Colonic mucosa (tissue), 4 donors: ENCODE measurements at regions not wholly inside any gene's neighbourhood (a gene's known extent, or its start where the extent isn't known, plus 50 kb on each side); places are given as distances from the start of the nearest gene placed in this dataset.

Experiments used
- DNase-seq: peaks from one replicate; pipeline ENCODE4 v3.0.0-alpha.2; 2020
- H3K27ac ChIP-seq: fragments of 200-600 bp; one replicate; pipeline ENCODE4 v1.8.0; 2021
- H3K27me3 ChIP-seq: fragments of 200-600 bp; one replicate; pipeline ENCODE4 v1.8.0; 2021
- H3K36me3 ChIP-seq: fragments of 200-600 bp; one replicate; pipeline ENCODE4 v1.8.0; 2021
- H3K4me1 ChIP-seq: fragments of 200-600 bp; one replicate; pipeline ENCODE4 v1.8.0; 2021; ENCODE audit warnings: mild to moderate bottlenecking
- H3K4me3 ChIP-seq: fragments of 200-600 bp; one replicate; pipeline ENCODE4 v1.8.0; 2021
- H3K9ac ChIP-seq, 2 donors: one replicate each; pipeline ENCODE4 v1.7.0; 2013; ENCODE audit warnings: control low read depth in 2 of 2, low read depth in 2 of 2, low read length in 2 of 2
- H3K9me3 ChIP-seq: fragments of 200-600 bp; one replicate; pipeline ENCODE4 v1.8.0; 2021
- CTCF ChIP-seq: fragments of 200-600 bp; IDR thresholded peaks from one replicate; pipeline ENCODE4 v1.8.0; 2022; ENCODE audit warnings: antibody characterized with exemption, mild to moderate bottlenecking
- intact Hi-C: fragments of 100-400 bp; cut with DNase I; formaldehyde crosslinking; loops from one replicate; pipeline ENCODE4 v1.14.1; 2022
- donor health status: healthy.
- donor health status: DM: no; HTN: no; CAD: no.
- donor health status: DM: no; HTN: no; CAD: no.

GRCh38 chr5:111999286-111999685, 242.3 kb upstream of the NREP start:
- no peak overlapping the region for H3K9ac ChIP-seq
- no peaks in the 10 kb centered on the region for H3K4me1 ChIP-seq
- DNase-seq = no peak
- TF ChIP-seq CTCF = no peak
- H3K9me3 ChIP-seq = no peaks in the 10 kb centered on the region
- intact Hi-C loops = no loop called here
- H3K36me3 ChIP-seq = no peaks in the 10 kb centered on the region
- H3K27me3 ChIP-seq = no peaks in the 10 kb centered on the region
- no peak overlapping the region for H3K4me3 ChIP-seq
- no peak overlapping the region for H3K27ac ChIP-seq

GRCh38 chr5:111998871-111999270, 241.9 kb upstream of the NREP start:
- intact Hi-C loops = no loop called here
- Histone ChIP-seq H3K36me3 (no peaks in the 10 kb centered on the region), H3K9ac (no peak overlapping the region), H3K4me1 (no peaks in the 10 kb centered on the region), H3K27ac (no peak overlapping the region), H3K9me3 (no peaks in the 10 kb centered on the region), H3K27me3 (no peaks in the 10 kb centered on the region), H3K4me3 (no peak overlapping the region)
- no peak for TF ChIP-seq CTCF
- no peak for DNase-seq

- Histone ChIP-seq H3K4me1 (no peaks in the 10 kb centered on the region), H3K27ac (no peak overlapping the region), H3K9ac (no peak overlapping the region), H3K36me3 (no peaks in the 10 kb centered on the region), H3K9me3 (no peaks in the 10 kb centered on the region), H3K27me3 (no peaks in the 10 kb centered on the region), H3K4me3 (no peak overlapping the region)
- DNase-seq = no peak
- no peak for TF ChIP-seq CTCF
- intact Hi-C loops = no loop called here
Measured at GRCh38 chr5:111997711-111998110, 240.7 kb upstream of the NREP start.

- no peaks in the 10 kb centered on the region for H3K36me3 ChIP-seq
- no peaks in the 10 kb centered on the region for H3K9me3 ChIP-seq
- no peak overlapping the region for H3K27ac ChIP-seq
- TF ChIP-seq CTCF = no peak
- H3K27me3 ChIP-seq = no peaks in the 10 kb centered on the region
- DNase-seq = no peak
- intact Hi-C loops = no loop called here
- no peaks in the 10 kb centered on the region for H3K4me1 ChIP-seq
- H3K4me3 ChIP-seq = no peak overlapping the region
- no peak overlapping the region for H3K9ac ChIP-seq
Measured at GRCh38 chr5:111997308-111997707, 240.3 kb upstream of the NREP start.

GRCh38 chr5:111996574-111996973, 239.6 kb upstream of the NREP start:
- Histone ChIP-seq H3K4me1 (no peaks in the 10 kb centered on the region), H3K27ac (no peak overlapping the region), H3K4me3 (no peak overlapping the region), H3K9ac (no peak overlapping the region), H3K9me3 (no peaks in the 10 kb centered on the region), H3K36me3 (no peaks in the 10 kb centered on the region), H3K27me3 (no peaks in the 10 kb centered on the region)
- no peak for TF ChIP-seq CTCF
- no peak for DNase-seq
- intact Hi-C loops = no loop called here

- H3K4me1 ChIP-seq = no peaks in the 10 kb centered on the region
- no peak for DNase-seq
- no peaks in the 10 kb centered on the region for H3K27me3 ChIP-seq
- intact Hi-C loops = no loop called here
- H3K27ac ChIP-seq = no peak overlapping the region
- no peak overlapping the region for H3K9ac ChIP-seq
- no peaks in the 10 kb centered on the region for H3K9me3 ChIP-seq
- no peak overlapping the region for H3K4me3 ChIP-seq
- H3K36me3 ChIP-seq = no peaks in the 10 kb centered on the region
- no peak for TF ChIP-seq CTCF
Measured at GRCh38 chr5:111995701-111996100, 238.7 kb upstream of the NREP start.
